ENCODE measurements at regions not wholly inside any gene's neighbourhood (a gene's known extent, or its start where the extent isn't known, plus 50 kb on each side); places are given as distances from the start of the nearest gene placed in this dataset.

- Histone ChIP-seq H3K4me3 (no peak overlapping the region), H3K4me2 (no peak overlapping the region), H3K27me3 (no peaks in the 10 kb centered on the region), H3K4me1 (peaks cover 8% of the 10 kb centered on the region; the same call in 1 of the 2 replicates), H3K9me3 (no peaks in the 10 kb centered on the region), H4K20me1 (no peaks in the 10 kb centered on the region), H3K36me3 (no peaks in the 10 kb centered on the region), H3K9ac (no peak overlapping the region), H3K27ac (no peak overlapping the region)
- no peak for TF ChIP-seq Cebpa-rat (IDR thresholded peaks at IDR 0.05)
These were observed 294.3 kb downstream of the FSIP2 start for GRCh38 chr2:186032930-186033329.

- H3K4me2 ChIP-seq: no peak overlapping the region
- no peak overlapping the region for H3K4me3 ChIP-seq
- H3K36me3 ChIP-seq: no peaks in the 10 kb centered on the region
- no peaks in the 10 kb centered on the region for H3K9me3 ChIP-seq
- no peaks in the 10 kb centered on the region for H3K27me3 ChIP-seq
- H3K4me1 ChIP-seq: peaks cover 8% of the 10 kb centered on the region; the same call in 1 of the 2 replicates
- TF ChIP-seq Cebpa-rat (IDR thresholded peaks at IDR 0.05): no peak
- H3K9ac ChIP-seq: no peak overlapping the region
- H4K20me1 ChIP-seq: no peaks in the 10 kb centered on the region
- no peak overlapping the region for H3K27ac ChIP-seq
These were observed 294.9 kb downstream of the FSIP2 start for GRCh38 chr2:186033541-186033940.

GRCh38 chr2:186036862-186037449 is 298.4 kb downstream of the FSIP2 start:
- no peak overlapping the region for H3K4me3 ChIP-seq
- no peak for TF ChIP-seq Cebpa-rat (IDR thresholded peaks at IDR 0.05)
- H3K36me3 ChIP-seq: no peaks in the 10 kb centered on the region
- no peak overlapping the region for H3K4me2 ChIP-seq
- peaks cover 8% of the 10 kb centered on the region; the same call in 1 of the 2 replicates for H3K4me1 ChIP-seq
- no peak overlapping the region for H3K27ac ChIP-seq
- H4K20me1 ChIP-seq: no peaks in the 10 kb centered on the region
- no peaks in the 10 kb centered on the region for H3K27me3 ChIP-seq
- H3K9ac ChIP-seq: no peak overlapping the region
- no peaks in the 10 kb centered on the region for H3K9me3 ChIP-seq

- Histone ChIP-seq H3K4me1 (no peaks in the 10 kb centered on the region), H3K4me2 (no peak overlapping the region), H3K27ac (no peak overlapping the region), H3K27me3 (no peaks in the 10 kb centered on the region), H3K9me3 (no peaks in the 10 kb centered on the region), H3K36me3 (no peaks in the 10 kb centered on the region), H4K20me1 (no peaks in the 10 kb centered on the region), H3K4me3 (no peak overlapping the region), H3K9ac (no peak overlapping the region)
- no peak for TF ChIP-seq Cebpa-rat (IDR thresholded peaks at IDR 0.05)
These were observed 303.8 kb downstream of the FSIP2 start for GRCh38 chr2:186042207-186043028.

DNA sequence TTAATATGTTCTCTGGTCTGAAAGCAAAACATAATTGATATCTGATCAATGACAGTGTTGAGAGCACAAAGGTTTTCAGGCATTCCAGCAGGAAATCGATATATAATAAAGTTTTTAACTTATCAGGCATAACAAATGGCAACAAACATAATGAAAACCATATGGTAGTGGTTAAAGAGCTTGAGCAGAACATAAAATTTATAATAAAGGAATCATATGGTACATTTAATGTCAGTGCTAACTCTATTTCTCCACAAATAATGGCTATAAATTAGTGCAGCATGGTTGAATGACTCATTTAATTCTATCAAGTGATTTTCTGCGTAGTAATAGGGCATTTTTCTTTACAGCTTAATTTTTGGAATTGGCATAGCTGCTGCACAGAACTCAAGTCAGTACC is 306.2 kb downstream of the FSIP2 start:
- no peak overlapping the region for H3K27ac ChIP-seq
- no peak overlapping the region for H3K4me3 ChIP-seq
- TF ChIP-seq Cebpa-rat (IDR thresholded peaks at IDR 0.05): no peak

GRCh38 chr2:186052930-186053329 is 314.3 kb downstream of the FSIP2 start:
- Histone ChIP-seq H3K27ac (no peak overlapping the region), H4K20me1 (no peaks in the 10 kb centered on the region), H3K27me3 (no peaks in the 10 kb centered on the region), H3K9ac (no peak overlapping the region), H3K36me3 (no peaks in the 10 kb centered on the region), H3K4me1 (no peaks in the 10 kb centered on the region), H3K4me3 (no peak overlapping the region), H3K4me2 (no peak overlapping the region), H3K9me3 (no peaks in the 10 kb centered on the region; the same call in 1 of the 2 replicates)
- TF ChIP-seq Cebpa-rat (IDR thresholded peaks at IDR 0.05): no peak

More for the DNA sequence above, 306.2 kb downstream of the FSIP2 start:
- no peaks in the 10 kb centered on the region for H3K27me3 ChIP-seq
- no peak overlapping the region for H3K9ac ChIP-seq
- no peaks in the 10 kb centered on the region for H3K4me1 ChIP-seq
- H4K20me1 ChIP-seq: no peaks in the 10 kb centered on the region
- no peaks in the 10 kb centered on the region for H3K9me3 ChIP-seq
- H3K36me3 ChIP-seq: no peaks in the 10 kb centered on the region
- H3K4me2 ChIP-seq: no peak overlapping the region

DNA sequence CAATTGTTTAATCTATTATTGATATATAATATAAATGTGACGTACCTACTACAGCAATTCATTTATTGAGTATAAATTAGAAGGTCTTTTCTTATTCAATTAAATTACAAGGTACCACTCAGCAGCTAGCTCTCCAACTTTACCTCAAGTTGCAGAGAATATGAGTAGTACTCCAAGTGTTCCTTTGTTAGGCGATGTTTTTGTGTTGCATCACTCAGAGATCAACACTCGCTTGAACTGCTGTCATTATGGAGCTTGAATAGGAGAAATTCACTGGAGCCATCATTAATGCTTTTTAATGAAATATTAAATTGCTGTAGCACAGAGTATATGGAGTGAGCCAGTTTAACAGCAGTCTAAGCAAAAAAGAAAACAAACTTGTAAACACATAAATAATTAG is 320.0 kb downstream of the FSIP2 start:
- H4K20me1 ChIP-seq: no peaks in the 10 kb centered on the region
- H3K4me2 ChIP-seq: no peak overlapping the region
- H3K4me1 ChIP-seq: no peaks in the 10 kb centered on the region
- H3K9me3 ChIP-seq: no peaks in the 10 kb centered on the region
- TF ChIP-seq Cebpa-rat (IDR thresholded peaks at IDR 0.05): no peak
- H3K36me3 ChIP-seq: 0 out of 2 replicates have a peak, but pooled peaks cover 4% of the 10 kb centered on the region
- no peak overlapping the region for H3K4me3 ChIP-seq
- H3K27ac ChIP-seq: no peak overlapping the region
- no peak overlapping the region for H3K9ac ChIP-seq
- H3K27me3 ChIP-seq: no peaks in the 10 kb centered on the region

DNA sequence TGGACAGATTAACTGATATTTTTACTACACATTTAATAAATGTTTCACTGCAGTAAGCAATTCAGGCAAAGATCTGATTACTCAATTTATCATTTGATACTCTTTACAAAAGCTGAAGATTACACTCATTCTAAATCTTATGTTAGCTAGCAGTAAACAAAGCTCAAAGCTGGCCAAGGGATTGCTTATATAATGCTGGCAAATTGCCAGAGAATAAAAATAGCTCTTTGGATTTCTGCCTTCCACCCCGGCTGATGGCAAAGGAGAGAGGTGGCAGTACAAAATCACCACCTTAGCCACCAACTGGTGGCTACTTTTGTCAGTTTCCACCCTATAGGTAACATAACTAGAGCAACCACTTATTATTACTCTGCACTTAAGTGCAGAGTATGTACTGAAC is 320.5 kb downstream of the FSIP2 start:
- no peaks in the 10 kb centered on the region for H3K27me3 ChIP-seq
- no peaks in the 10 kb centered on the region for H4K20me1 ChIP-seq
- H3K4me2 ChIP-seq: no peak overlapping the region
- no peaks in the 10 kb centered on the region for H3K9me3 ChIP-seq
- no peak overlapping the region for H3K9ac ChIP-seq
- no peaks in the 10 kb centered on the region for H3K4me1 ChIP-seq
- H3K4me3 ChIP-seq: no peak overlapping the region
- TF ChIP-seq Cebpa-rat (IDR thresholded peaks at IDR 0.05): no peak
- H3K36me3 ChIP-seq: 0 out of 2 replicates have a peak, but pooled peaks cover 4% of the 10 kb centered on the region
- H3K27ac ChIP-seq: no peak overlapping the region

- H3K36me3 ChIP-seq: 0 out of 2 replicates have a peak, but pooled peaks cover 8% of the 10 kb centered on the region
- H4K20me1 ChIP-seq: no peaks in the 10 kb centered on the region
- H3K4me1 ChIP-seq: no peaks in the 10 kb centered on the region
- H3K4me2 ChIP-seq: no peak overlapping the region
- no peak overlapping the region for H3K27ac ChIP-seq
- no peak overlapping the region for H3K4me3 ChIP-seq
- no peak overlapping the region for H3K9ac ChIP-seq
- H3K9me3 ChIP-seq: peaks cover 9% of the 10 kb centered on the region
- TF ChIP-seq Cebpa-rat (IDR thresholded peaks at IDR 0.05): no peak
- no peaks in the 10 kb centered on the region for H3K27me3 ChIP-seq
These were observed 322.3 kb downstream of the FSIP2 start for GRCh38 chr2:186060744-186061440.

GRCh38 chr2:186064507-186064906 is 325.9 kb downstream of the FSIP2 start:
- H4K20me1 ChIP-seq: no peaks in the 10 kb centered on the region

More at GRCh38 chr2:186064507-186064906, 325.9 kb downstream of the FSIP2 start:
- no peak for TF ChIP-seq Cebpa-rat (IDR thresholded peaks at IDR 0.05)
- no peak overlapping the region for H3K4me3 ChIP-seq
- H3K4me1 ChIP-seq: peaks cover 10% of the 10 kb centered on the region
- no peak overlapping the region for H3K9ac ChIP-seq
- H3K9me3 ChIP-seq: peaks cover 9% of the 10 kb centered on the region
- no peak overlapping the region for H3K27ac ChIP-seq
- no peaks in the 10 kb centered on the region for H3K27me3 ChIP-seq
- no peak overlapping the region for H3K4me2 ChIP-seq
- 0 out of 2 replicates have a peak, but pooled peaks cover 8% of the 10 kb centered on the region for H3K36me3 ChIP-seq

Data from BLaER1 (cell line).